HCT116 (cell line): ENCODE measurements at regions not wholly inside any gene's neighbourhood (a gene's known extent, or its start where the extent isn't known, plus 50 kb on each side); places are given as distances from the start of the nearest gene placed in this dataset.
"Not testable (repeated sequence)": the region's sequence is repeated elsewhere in the genome, so short reads cannot be mapped to it uniquely, and the experiment has no call there.

Experiments used
- ATAC-seq: fragments of 200-7000 bp; cut with Tn5 transposase; 2 replicates; pipeline ENCODE4 v1.9.1; 2020; ENCODE audit warnings: mild to moderate bottlenecking, moderate library complexity
- BruUV-seq: library from RNA; stranded (reverse); fragments of 400-500 nt; replicated peaks from 2 replicates; lab custom pipeline; 2021; lab: Mats Ljungman, UMichigan
- CTCF ChIA-PET: fragments of 300-600 bp; sonication (Branson Sonifier 250); formaldehyde crosslinking; loops from one replicate; lab custom pipeline; 2021; ENCODE audit warnings: antibody characterized with exemption; lab: Charles Lee
- POLR2A ChIA-PET: fragments of 300-600, 350-600 bp; sonication (Branson Sonifier 250); formaldehyde crosslinking; loops from one replicate; lab custom pipeline; 2021; ENCODE audit warnings: antibody characterized with exemption; lab: Charles Lee
- RAD21 ChIA-PET, 2 experiments: fragments of 300-600 bp; sonication (Branson Sonifier 250); formaldehyde crosslinking; loops; one replicate each; lab custom pipeline; 2023; ENCODE audit warnings: low total read pairs in 2 of 2; ENCODE audit not compliant: uncharacterized antibody in 2 of 2, unreplicated experiment in 2 of 2, low non-redundant PET in 1 of 2; lab: Charles Lee
- DNase-seq: peaks from one replicate; pipeline ENCODE4 v3.0.0-alpha.2; 2010; ENCODE audit warnings: low read depth, low spot score
- H2AFZ ChIP-seq: fragments of 200-600 bp; shearing (Covaris generic), sonication (generic); 2 replicates; pipeline ENCODE4 v1.6.1; 2017; ENCODE audit warnings: low read depth, mixed run types, mixed read lengths, antibody characterized with exemption, low read length; ENCODE audit not compliant: poor library complexity, severe bottlenecking
- H3K27ac ChIP-seq: 2 replicates; pipeline ENCODE4 v1.5.1; 2012; ENCODE audit warnings: low read depth, low read length
- H3K27me3 ChIP-seq: fragments of 200-600 bp; sonication (generic); 2 replicates; pipeline ENCODE4 v1.6.1; 2016; ENCODE audit warnings: mixed run types, low read length, mixed read lengths; ENCODE audit not compliant: insufficient read depth
- H3K36me3 ChIP-seq, 2 experiments: fragments of 200-500 bp in 1 of 2; fragments of 200-600 bp in 1 of 2; sonication (Bioruptor generic) in 1 of 2; sonication (generic) in 1 of 2; 2 replicates each; pipeline versions ENCODE4 v1.5.1 to v1.6.1; 2014 to 2016; ENCODE audit warnings: low read length in 2 of 2, inconsistent platforms in 1 of 2, mixed read lengths in 1 of 2, mixed run types in 1 of 2; ENCODE audit not compliant: insufficient read depth in 2 of 2, control insufficient read depth in 1 of 2
- H3K4me1 ChIP-seq, 2 experiments: fragments of 200-600 bp in 1 of 2; sonication (generic) in 1 of 2; 2 replicates each; pipeline versions ENCODE4 v1.5.1 to v1.6.1; 2012 to 2017; ENCODE audit warnings: low read length in 2 of 2, inconsistent platforms in 1 of 2, mild to moderate bottlenecking in 1 of 2, mixed read lengths in 1 of 2, mixed run types in 1 of 2, moderate library complexity in 1 of 2; ENCODE audit not compliant: insufficient read depth in 2 of 2, control insufficient read depth in 1 of 2
- H3K4me2 ChIP-seq: fragments of 200-600 bp; sonication (generic); 2 replicates; pipeline ENCODE4 v1.6.1; 2017; ENCODE audit warnings: mixed run types, low read length, mixed read lengths
- H3K4me3 ChIP-seq, 2 experiments: fragments of 200-600 bp in 1 of 2; sonication (generic) in 1 of 2; replicated peaks in 1 of 2; 2 replicates each; pipeline ENCODE4 v1.5.1; 2011 to 2016; ENCODE audit warnings: low read length in 2 of 2, control low read depth in 1 of 2, low read depth in 1 of 2, mild to moderate bottlenecking in 1 of 2, mixed read lengths in 1 of 2, mixed run types in 1 of 2
- H3K79me2 ChIP-seq: fragments of 200-600 bp; sonication (generic); 2 replicates; pipeline ENCODE4 v1.6.1; 2017; ENCODE audit warnings: mild to moderate bottlenecking, mixed run types, low read length, moderate library complexity, mixed read lengths; ENCODE audit not compliant: insufficient read depth
- H3K9ac ChIP-seq: fragments of 200-600 bp; sonication (generic); 2 replicates; pipeline ENCODE4 v1.6.1; 2016; ENCODE audit warnings: low read length, mixed read lengths
- H3K9me2 ChIP-seq: fragments of 200-600 bp; sonication (generic), shearing (Covaris generic); 2 replicates; pipeline ENCODE4 v1.6.1; 2017; ENCODE audit warnings: mixed run types, mild to moderate bottlenecking, moderate library complexity; ENCODE audit not compliant: insufficient read depth
- H3K9me3 ChIP-seq, 2 experiments: fragments of 200-500 bp in 1 of 2; fragments of 200-600 bp in 1 of 2; sonication (Bioruptor generic) in 1 of 2; sonication (generic) in 1 of 2; 2 replicates each; pipeline ENCODE4 v1.6.1; 2014 to 2017; ENCODE audit warnings: low read length in 2 of 2, mixed read lengths in 2 of 2, inconsistent platforms in 1 of 2, low read depth in 1 of 2, mild to moderate bottlenecking in 1 of 2, mixed run types in 1 of 2, moderate library complexity in 1 of 2; ENCODE audit not compliant: control insufficient read depth in 1 of 2, insufficient read depth in 1 of 2
- H4K20me1 ChIP-seq: fragments of 200-600 bp; sonication (generic), shearing (Covaris generic); 2 replicates; pipeline ENCODE4 v1.6.1; 2017; ENCODE audit warnings: mixed run types, mild to moderate bottlenecking, moderate library complexity; ENCODE audit not compliant: insufficient read depth
- CEBPB ChIP-seq: IDR thresholded peaks from 2 replicates; pipeline ENCODE4 v1.6.1; 2012; ENCODE audit warnings: low read depth
- RAD21 ChIP-seq: IDR thresholded peaks from 2 replicates; pipeline ENCODE4 v1.6.1; 2012; ENCODE audit warnings: low read depth, mild to moderate bottlenecking
- REST ChIP-seq: IDR thresholded peaks from 2 replicates; pipeline ENCODE4 v1.6.1; 2012; ENCODE audit warnings: low read depth
- SIN3A ChIP-seq: IDR thresholded peaks from 2 replicates; pipeline ENCODE4 v1.6.1; 2012; ENCODE audit warnings: low read depth
- ZBTB33 ChIP-seq: IDR thresholded peaks from 2 replicates; pipeline ENCODE4 v1.6.1; 2011; ENCODE audit warnings: mild to moderate bottlenecking, low read length, moderate library complexity; ENCODE audit not compliant: insufficient replicate concordance; ENCODE audit errors: extremely low read depth
- ZFX ChIP-seq: fragments of 450-650 bp; IDR thresholded peaks from 2 replicates; pipeline ENCODE4 v1.6.1; 2017
- intact Hi-C: fragments of 100-400 bp; cut with micrococcal nuclease; formaldehyde crosslinking; loops from 2 replicates; pipeline ENCODE4 v1.10.0; 2022

GRCh38 chr10:45555795-45556194 is 116.8 kb downstream of the ZFAND4 start:
- no peak for TF ChIP-seq RAD21
- TF ChIP-seq SIN3A = no peak
- TF ChIP-seq REST = no peak
- no peak for TF ChIP-seq ZFX
- no peak for TF ChIP-seq CEBPB
- TF ChIP-seq ZBTB33 = no peak
- H3K9me2 ChIP-seq = no peaks in the 10 kb centered on the region
- ChIA-PET RAD21 (no interaction called here), CTCF (no interaction called here), POLR2A (no interaction called here)
- DNase-seq (no peak), ATAC-seq (no peak)
- H3K27me3 ChIP-seq = no peaks in the 10 kb centered on the region
- H3K9me3 ChIP-seq = no peaks in the 10 kb centered on the region
- H3K79me2 ChIP-seq = no peaks in the 10 kb centered on the region
- no peak overlapping the region for H3K27ac ChIP-seq
- H3K4me2 ChIP-seq = no peak overlapping the region
- H4K20me1 ChIP-seq = no peaks in the 10 kb centered on the region
- H3K4me3 ChIP-seq = no peak overlapping the region
- H3K4me1 ChIP-seq = no peaks in the 10 kb centered on the region
- BruUV-seq = no TSS peak
- no peaks in the 10 kb centered on the region for H3K36me3 ChIP-seq
- H2AFZ ChIP-seq = no peak overlapping the region
- no peak overlapping the region for H3K9ac ChIP-seq
- intact Hi-C loops = no loop called here

GRCh38 chr10:45555332-45555731 is 117.2 kb downstream of the ZFAND4 start:
- RAD21 ChIA-PET, intact Hi-C loops, CTCF ChIA-PET: not testable (repeated sequence)

More at GRCh38 chr10:45555332-45555731, 117.2 kb downstream of the ZFAND4 start:
- H3K4me3 ChIP-seq, H3K9ac ChIP-seq, ATAC-seq, H3K27me3 ChIP-seq, BruUV-seq, DNase-seq, H3K36me3 ChIP-seq, H3K4me1 ChIP-seq, H3K9me3 ChIP-seq, H4K20me1 ChIP-seq, H3K27ac ChIP-seq, POLR2A ChIA-PET, H3K9me2 ChIP-seq, H3K4me2 ChIP-seq, H2AFZ ChIP-seq, H3K79me2 ChIP-seq: not testable (repeated sequence)
